DMS79 (cell line): ENCODE measurements at regions not wholly inside any gene's neighbourhood (a gene's known extent, or its start where the extent isn't known, plus 50 kb on each side); places are given as distances from the start of the nearest gene placed in this dataset.

Experiments used
- DNase-seq: peaks from one replicate; lab custom pipeline; 2025; lab: John Stamatoyannopoulos, UW

GRCh38 chr11:69997352-69997751 is 80.8 kb upstream of the ANO1 start:
- no peak for DNase-seq

- no peak for DNase-seq
Measured at GRCh38 chr11:69999721-70000120, 78.4 kb upstream of the ANO1 start.

GRCh38 chr11:70000228-70000627 is 77.9 kb upstream of the ANO1 start:
- no peak for DNase-seq

DNA sequence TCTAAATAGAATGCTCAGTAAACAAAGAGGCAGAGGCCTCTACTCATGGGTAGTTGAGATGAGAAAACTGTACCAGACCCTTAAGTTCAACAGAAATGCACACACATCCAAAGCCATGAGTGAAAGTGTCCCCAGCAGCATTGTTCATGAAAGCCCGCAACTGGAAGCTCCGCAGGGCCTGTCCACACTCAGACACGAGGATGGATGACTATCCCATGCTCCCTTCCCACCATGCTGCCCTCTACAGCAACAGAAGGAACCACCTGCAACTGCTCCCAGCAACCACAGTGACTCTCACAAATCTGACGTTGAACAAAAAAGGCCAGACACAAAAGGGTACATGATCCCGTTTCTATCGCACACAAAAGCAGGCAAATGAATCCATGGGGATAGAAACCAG is 76.9 kb upstream of the ANO1 start:
- no peak for DNase-seq

GRCh38 chr11:70002433-70002832 is 75.7 kb upstream of the ANO1 start:
- DNase-seq, result no peak

DNA sequence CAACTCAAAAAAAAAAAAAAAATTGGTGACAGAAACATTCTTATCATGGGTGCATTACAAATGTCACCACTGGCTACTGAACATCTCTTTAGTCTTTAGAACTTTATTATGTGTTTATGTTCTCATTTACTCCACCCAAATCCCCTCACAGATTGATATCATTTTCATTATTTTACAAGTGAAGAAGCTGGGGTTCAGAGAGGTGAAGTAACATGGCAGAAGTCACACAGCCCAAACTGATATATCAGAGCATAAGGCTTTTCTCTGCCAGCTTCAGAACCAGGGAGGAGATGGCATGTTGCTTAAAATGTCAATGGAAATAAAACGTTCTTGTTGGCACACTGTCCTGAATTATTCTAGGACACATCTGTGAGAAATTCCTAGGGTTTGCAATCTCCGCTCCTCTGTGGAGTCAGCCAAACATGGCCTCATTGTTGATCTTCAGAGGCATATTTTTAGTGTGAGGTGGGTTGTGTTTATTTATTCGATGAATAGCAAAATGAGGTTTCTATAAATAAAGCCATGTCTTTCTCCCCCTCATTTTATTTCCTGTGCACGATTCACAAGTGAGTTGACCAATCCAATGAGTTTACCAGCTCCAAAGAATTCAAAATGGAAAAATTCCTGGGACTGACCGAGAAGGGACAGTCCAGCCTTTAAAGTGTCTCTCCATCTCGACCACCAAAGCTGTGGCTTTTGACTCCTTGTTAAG is 72.9 kb upstream of the ANO1 start:
- DNase-seq, result no peak

GRCh38 chr11:70007796-70008195 is 70.3 kb upstream of the ANO1 start:
- DNase-seq, result no peak

- DNase-seq, result no peak
Measured at GRCh38 chr11:70010774-70011173, 67.3 kb upstream of the ANO1 start.

GRCh38 chr11:70012134-70012733 is 65.9 kb upstream of the ANO1 start:
- no peak for DNase-seq

DNA sequence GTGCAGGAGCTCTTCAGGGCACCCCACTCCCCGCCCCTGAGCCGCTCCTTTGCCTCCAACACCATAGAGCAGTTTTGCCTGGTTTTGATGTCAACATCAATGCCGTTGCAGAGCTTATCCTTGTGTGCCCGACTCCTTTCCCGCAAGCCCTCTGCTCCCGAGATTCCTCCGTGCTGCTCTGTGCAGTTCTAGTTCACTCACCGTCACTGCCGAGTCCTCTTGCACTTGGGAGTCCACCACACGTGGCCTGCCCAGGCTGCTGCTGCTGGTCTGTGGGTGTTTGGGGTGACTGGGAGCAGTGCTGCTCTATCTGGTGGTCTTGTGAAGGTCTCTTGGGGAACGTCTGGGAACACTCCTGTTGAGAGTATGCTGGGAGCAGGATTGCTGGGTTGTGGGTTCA is 63.8 kb upstream of the ANO1 start:
- DNase-seq, result no peak

DNA sequence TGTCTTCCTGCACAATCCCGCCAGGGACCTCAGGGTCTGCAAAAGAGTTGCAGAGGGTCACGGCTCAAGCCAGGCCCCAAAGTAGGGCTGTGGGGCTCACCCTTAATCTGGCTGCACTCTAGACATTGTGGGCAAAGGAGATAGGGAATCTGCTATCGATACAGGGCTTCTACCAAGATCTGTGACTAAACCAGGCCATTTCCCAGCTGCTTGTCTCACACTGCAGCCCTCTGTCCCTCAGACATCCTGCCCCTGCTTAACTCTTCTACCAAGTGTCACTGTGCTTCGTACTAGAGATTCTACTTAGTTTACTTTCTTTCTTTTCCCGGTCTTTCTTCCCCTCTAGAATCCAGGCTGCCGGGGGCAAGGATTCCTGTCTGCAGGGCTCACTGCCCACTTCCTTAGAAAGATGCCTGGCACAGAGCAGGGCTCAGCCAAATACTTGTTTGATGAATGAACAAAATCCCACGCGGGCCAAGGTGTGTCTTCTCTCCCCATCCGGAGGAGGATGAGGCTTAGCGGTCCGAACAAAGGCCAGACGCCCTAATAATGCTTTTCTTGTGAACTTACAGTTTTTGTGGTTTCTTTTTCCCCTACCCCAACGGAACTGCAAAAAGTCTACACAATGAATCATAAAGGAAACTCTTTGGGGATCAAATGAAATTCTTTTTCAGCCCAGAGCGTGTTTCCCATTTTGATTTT is 61.3 kb upstream of the ANO1 start:
- DNase-seq, result no peak

DNA sequence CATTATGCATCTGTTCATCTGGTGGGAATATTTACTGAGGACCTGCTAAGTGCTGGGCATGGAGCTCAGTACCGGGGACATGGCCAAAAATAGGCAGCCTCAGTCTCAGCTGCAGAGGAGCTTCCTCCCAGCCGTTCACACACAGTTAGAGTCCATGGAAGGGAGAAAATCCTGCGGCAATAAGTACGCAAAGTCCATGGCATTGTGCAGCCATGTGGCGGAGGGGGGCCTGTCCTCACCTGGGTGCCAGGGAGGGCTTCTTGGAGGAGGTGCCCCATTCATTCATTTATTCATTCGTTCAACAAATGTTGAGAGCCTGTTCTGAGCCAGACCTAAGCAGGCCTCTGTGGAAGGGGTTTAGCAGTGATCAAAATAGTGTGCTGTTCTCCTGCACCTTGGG is 59.3 kb upstream of the ANO1 start:
- no peak for DNase-seq

- no peak for DNase-seq
Measured at GRCh38 chr11:70019576-70020011, 58.5 kb upstream of the ANO1 start.

GRCh38 chr11:70020336-70021214 is 57.5 kb upstream of the ANO1 start:
- no peak for DNase-seq

DNA sequence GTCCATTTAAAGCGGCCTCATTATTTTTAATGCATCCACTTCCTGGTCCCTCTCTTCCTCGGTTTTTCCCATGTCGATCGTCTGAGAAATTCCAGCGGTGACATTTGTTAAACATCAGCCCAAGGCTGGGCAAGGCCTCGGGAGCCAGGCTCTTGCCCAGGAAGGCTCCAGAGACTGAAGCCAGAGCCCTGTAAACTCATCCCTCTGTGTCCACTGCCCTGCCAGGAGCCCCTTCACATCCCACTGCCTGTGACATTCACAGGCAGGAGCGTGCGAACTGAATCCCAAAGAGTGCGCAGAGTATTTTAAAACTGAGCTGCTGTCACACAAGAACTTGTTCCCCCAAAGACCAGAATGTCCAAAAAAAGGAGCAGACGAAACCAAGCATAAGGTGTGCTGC is 56.5 kb upstream of the ANO1 start:
- DNase-seq, result no peak

- DNase-seq, result no peak
Measured at GRCh38 chr11:70024036-70024772, 53.9 kb upstream of the ANO1 start.

GRCh38 chr11:70024773-70025045 is 53.4 kb upstream of the ANO1 start:
- DNase-seq, result no peak

DNA sequence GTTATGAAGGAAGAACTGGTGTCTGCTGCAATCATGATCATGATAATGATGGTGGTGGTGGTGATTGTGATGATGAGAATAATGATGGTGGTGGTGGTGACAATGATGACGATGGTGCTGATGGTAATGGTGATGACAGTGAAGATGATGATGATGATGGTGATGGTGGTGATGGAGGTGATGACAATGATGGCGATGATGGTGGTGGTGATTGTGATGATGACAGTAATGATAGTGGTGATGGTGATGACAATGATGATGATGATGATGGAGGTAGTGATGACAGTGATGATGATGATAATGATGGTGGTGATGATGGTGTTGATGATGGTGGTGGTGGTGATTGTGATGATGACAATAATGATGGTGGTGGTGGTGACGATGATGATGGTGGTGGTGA is 52.8 kb upstream of the ANO1 start:
- DNase-seq, result no peak

GRCh38 chr11:70026012-70026411 is 52.1 kb upstream of the ANO1 start:
- no peak for DNase-seq

DNA sequence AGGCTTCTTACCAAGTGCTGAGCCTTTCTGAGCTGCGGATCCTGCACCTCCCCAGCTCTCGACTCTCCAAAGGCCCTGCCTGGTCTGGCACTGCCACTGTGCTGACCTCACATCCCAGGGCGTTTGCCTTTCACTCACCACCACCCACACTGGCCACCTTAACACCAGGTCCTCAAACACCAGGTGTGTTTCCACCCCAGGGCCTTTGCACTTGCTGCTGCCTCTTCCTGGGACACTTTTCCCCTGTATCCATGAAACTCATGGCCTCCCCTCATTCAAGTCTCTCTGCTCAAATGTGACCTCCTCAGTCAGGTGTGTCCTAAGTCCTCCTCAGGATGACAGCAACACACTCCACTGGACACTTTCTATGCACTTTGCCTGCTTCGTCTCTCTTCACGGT is 51.4 kb upstream of the ANO1 start:
- DNase-seq, result no peak

GRCh38 chr11:70027451-70027850 is 50.7 kb upstream of the ANO1 start:
- DNase-seq, result no peak
